ENCODE measurements at regions not wholly inside any gene's neighbourhood (a gene's known extent, or its start where the extent isn't known, plus 50 kb on each side); places are given as distances from the start of the nearest gene placed in this dataset.

DNA sequence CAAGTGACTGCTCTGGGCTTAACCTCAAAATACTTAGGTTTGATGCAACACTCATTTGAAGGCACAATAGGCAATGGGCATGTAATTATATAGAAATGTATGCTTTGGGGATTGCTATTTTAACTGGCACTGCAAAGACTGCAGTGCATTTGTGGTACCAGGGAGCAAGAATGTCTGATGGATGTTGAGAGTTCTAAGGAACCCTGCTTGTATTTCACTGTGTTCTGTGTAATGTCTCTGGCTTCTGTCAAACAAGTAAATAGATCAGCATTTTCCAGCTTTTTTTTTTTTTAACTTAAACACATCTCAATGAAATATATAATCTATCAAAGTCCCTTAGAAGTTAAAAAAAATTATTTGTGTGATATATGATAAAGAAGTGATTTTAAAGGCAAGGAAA, 94.8 kb upstream of the ATP2B1 start:
- TF ChIP-seq, protein P1, sequence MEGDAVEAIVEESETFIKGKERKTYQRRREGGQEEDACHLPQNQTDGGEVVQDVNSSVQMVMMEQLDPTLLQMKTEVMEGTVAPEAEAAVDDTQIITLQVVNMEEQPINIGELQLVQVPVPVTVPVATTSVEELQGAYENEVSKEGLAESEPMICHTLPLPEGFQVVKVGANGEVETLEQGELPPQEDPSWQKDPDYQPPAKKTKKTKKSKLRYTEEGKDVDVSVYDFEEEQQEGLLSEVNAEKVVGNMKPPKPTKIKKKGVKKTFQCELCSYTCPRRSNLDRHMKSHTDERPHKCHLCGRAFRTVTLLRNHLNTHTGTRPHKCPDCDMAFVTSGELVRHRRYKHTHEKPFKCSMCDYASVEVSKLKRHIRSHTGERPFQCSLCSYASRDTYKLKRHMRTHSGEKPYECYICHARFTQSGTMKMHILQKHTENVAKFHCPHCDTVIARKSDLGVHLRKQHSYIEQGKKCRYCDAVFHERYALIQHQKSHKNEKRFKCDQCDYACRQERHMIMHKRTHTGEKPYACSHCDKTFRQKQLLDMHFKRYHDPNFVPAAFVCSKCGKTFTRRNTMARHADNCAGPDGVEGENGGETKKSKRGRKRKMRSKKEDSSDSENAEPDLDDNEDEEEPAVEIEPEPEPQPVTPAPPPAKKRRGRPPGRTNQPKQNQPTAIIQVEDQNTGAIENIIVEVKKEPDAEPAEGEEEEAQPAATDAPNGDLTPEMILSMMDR (IDR thresholded peaks at IDR 0.05) = no peak
- TF ChIP-seq POLR2A (IDR thresholded peaks at IDR 0.05) = no peak
